Choroid plexus epithelial cell (primary cell): ENCODE measurements at regions not wholly inside any gene's neighbourhood (a gene's known extent, or its start where the extent isn't known, plus 50 kb on each side); places are given as distances from the start of the nearest gene placed in this dataset.
"Not testable (repeated sequence)": the region's sequence is repeated elsewhere in the genome, so short reads cannot be mapped to it uniquely, and the experiment has no call there.

Source experiments
- DNase-seq: peaks from one replicate; pipeline ENCODE4 v3.0.0-alpha.2; 2010; ENCODE audit warnings: low read depth
- H3K4me3 ChIP-seq: 2 replicates; pipeline ENCODE4 v1.5.1; 2011; ENCODE audit warnings: low read depth, mild to moderate bottlenecking, control low read depth, low read length, moderate library complexity
- TF ChIP-seq, protein P1 (sequence below): conservative IDR thresholded peaks from 2 replicates; pipeline ENCODE4 v1.5.1; 2011; ENCODE audit warnings: low read depth, mild to moderate bottlenecking, control low read depth, inconsistent platforms, low read length, moderate library complexity

DNA sequence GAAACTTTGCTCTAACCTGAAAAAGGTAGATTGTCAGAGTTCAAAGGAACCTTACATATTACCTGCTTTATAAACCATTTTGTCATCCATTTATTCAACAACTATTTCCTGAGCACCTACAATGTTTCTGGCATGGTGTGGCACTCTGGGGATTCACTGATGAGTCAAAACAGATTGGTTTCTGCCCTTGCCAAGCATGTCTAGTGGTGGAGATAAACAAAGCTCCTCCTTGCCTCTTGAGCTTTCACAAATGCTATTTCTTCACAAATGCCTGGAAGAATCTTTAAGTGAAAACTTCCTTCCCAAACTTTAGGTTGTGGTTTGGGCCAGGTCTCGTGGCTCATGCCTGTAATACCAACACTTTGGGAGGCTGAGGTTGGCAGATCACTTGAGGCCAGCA, 85.1 kb upstream of the RELN start:
- DNase-seq: no peak

GRCh38 chr7:104071641-104072040, 82.2 kb upstream of the RELN start:
- not testable (repeated sequence) for H3K4me3 ChIP-seq, DNase-seq

More for the DNA sequence above, 85.1 kb upstream of the RELN start:
- H3K4me3 ChIP-seq: no peak overlapping the region
- TF ChIP-seq, protein P1, sequence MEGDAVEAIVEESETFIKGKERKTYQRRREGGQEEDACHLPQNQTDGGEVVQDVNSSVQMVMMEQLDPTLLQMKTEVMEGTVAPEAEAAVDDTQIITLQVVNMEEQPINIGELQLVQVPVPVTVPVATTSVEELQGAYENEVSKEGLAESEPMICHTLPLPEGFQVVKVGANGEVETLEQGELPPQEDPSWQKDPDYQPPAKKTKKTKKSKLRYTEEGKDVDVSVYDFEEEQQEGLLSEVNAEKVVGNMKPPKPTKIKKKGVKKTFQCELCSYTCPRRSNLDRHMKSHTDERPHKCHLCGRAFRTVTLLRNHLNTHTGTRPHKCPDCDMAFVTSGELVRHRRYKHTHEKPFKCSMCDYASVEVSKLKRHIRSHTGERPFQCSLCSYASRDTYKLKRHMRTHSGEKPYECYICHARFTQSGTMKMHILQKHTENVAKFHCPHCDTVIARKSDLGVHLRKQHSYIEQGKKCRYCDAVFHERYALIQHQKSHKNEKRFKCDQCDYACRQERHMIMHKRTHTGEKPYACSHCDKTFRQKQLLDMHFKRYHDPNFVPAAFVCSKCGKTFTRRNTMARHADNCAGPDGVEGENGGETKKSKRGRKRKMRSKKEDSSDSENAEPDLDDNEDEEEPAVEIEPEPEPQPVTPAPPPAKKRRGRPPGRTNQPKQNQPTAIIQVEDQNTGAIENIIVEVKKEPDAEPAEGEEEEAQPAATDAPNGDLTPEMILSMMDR: no peak

- TF ChIP-seq, protein P1: no peak
- H3K4me3 ChIP-seq: no peak overlapping the region
- DNase-seq: no peak
Measured at GRCh38 chr7:104065491-104065890, 76.0 kb upstream of the RELN start.

DNA sequence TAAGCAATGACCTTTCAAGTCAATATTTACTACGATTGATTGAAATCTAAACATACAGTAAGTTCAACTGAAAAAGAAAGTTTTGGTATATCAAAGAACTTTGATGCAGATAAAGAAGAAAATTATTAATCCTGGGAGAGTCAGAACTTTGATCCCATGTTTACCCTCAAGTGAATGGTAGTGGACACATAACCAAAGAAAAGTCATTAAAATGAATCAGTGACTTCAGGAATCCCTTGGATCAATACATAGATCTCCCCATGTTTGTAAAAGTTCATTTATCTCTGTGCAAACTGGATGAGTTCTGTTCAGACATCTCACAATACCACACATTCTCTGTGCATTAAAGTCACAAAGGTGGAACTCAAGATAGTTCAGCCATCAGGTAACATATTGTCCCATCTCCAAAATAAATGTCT, 75.5 kb upstream of the RELN start:
- no peak overlapping the region for H3K4me3 ChIP-seq
- no peak for DNase-seq
- TF ChIP-seq, protein P1: no peak

DNA sequence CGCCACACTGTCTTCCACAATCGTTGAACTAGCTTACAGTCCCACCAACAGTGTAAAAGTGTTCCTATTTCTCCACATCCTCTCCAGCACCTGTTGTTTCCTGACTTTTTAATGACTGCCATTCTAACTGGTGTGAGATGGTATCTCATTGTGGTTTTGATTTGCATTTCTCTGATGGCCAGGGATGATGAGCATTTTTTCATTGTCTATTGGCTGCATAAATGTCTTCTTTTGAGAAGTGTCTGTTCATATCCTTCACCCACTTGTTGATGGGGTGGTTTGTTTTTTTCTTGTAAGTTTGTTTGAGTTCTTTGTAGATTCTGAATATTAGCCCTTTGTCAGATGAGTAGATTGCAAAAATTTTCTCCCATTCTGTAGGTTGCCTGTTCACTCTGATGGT, 74.3 kb upstream of the RELN start:
- DNase-seq, H3K4me3 ChIP-seq: not testable (repeated sequence)

DNA sequence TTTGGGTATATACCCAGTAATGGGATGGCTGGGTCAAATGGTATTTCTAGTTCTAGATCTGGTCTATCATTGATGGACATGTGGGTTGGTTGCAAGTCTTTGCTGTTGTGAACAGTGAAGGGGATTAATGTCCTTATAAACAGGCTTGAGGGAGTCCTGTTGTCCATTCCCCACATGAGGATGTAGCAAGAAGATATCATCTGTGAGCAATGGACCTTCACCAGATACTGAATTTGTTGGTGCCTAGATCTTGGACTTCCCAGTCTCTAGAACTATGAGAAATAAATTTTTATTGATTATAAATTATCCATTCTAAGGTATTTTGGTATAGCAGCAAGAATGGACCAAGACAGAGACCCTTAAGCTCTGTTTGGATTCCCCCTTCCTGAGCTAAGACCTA, 72.2 kb upstream of the RELN start:
- DNase-seq: no peak
- TF ChIP-seq, protein P1: no peak
- H3K4me3 ChIP-seq: no peak overlapping the region

DNA sequence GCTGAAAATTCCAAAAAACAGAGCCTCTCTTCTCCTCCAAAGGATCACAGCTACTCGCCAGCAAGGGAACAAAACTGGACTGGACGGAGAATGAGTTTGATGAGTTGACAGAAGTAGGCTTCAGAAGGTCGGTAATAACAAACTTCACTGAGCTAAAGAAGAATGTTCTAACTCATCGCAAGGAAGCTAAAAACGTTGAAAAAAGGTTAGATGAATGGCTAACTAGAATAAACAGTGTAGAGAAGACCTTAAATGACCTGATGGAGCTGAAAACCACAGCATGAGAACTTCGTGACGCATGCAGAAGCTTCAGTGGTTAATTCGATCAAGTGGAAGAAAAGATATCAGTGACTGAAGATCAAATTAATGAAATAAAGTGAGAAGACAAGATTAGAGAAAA, 70.4 kb upstream of the RELN start:
- DNase-seq: not testable (repeated sequence)

DNA sequence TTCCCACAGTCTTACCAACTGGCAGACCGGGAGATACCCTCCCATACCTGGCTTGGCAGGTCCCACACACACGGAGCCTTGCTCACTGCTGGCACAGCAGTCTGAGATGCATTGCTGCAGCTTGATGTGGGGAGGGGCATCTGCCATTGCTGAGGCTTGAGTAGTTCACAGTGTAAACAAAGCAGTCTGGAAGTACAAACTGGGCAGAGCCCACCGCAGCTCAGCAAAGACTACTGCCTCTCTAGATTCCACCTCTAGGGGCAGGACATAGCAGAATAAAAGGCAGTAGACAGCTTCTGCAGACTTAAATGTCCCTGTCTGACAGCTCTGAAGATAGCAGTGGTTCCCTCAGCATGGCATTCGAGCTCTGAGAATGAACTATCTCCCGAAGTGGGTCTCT, 69.6 kb upstream of the RELN start:
- TF ChIP-seq, protein P1: no peak
- DNase-seq: no peak

More for the DNA sequence above, 70.4 kb upstream of the RELN start:
- H3K4me3 ChIP-seq: not testable (repeated sequence)

GRCh38 chr7:104054362-104054761, 64.9 kb upstream of the RELN start:
- no peak overlapping the region for H3K4me3 ChIP-seq
- no peak for DNase-seq
- TF ChIP-seq, protein P1: no peak

More for the DNA sequence above, 69.6 kb upstream of the RELN start:
- H3K4me3 ChIP-seq: no peak overlapping the region
